WTC11 (cell line): ENCODE measurements at regions not wholly inside any gene's neighbourhood (a gene's known extent, or its start where the extent isn't known, plus 50 kb on each side); places are given as distances from the start of the nearest gene placed in this dataset.

Source experiments
- ATAC-seq: fragments of 200-7000 bp; cut with Tn5 transposase; 2 replicates; pipeline ENCODE4 v1.10.0; 2021; ENCODE audit warnings: mild to moderate bottlenecking, moderate library complexity
- CTCF ChIA-PET: fragments of 300-600 bp; sonication (Branson Sonifier 250); formaldehyde crosslinking; loops from one replicate; lab custom pipeline; 2021; ENCODE audit warnings: antibody characterized with exemption; lab: Charles Lee
- POLR2A ChIA-PET: fragments of 350-600 bp; sonication (Branson Sonifier 250); formaldehyde crosslinking; loops from one replicate; lab custom pipeline; 2021; ENCODE audit warnings: antibody characterized with exemption; lab: Charles Lee
- DNase-seq: peaks from one replicate; pipeline ENCODE4 v3.0.0; 2021; ENCODE audit warnings: low spot score
- H3K27ac Mint-ChIP-seq: 2 replicates; pipeline ENCODE4 v1.8.0; 2021; ENCODE audit warnings: mixed read lengths
- H3K27me3 Mint-ChIP-seq: 2 replicates; pipeline ENCODE4 v1.8.0; 2021; ENCODE audit warnings: low read depth, mild to moderate bottlenecking, moderate library complexity, mixed read lengths
- H3K36me3 Mint-ChIP-seq: 2 replicates; pipeline ENCODE4 v1.8.0; 2021; ENCODE audit warnings: mixed read lengths
- H3K4me1 Mint-ChIP-seq: 2 replicates; pipeline ENCODE4 v1.8.0; 2022; ENCODE audit warnings: mixed read lengths
- H3K4me3 Mint-ChIP-seq: 2 replicates; pipeline ENCODE4 v1.8.0; 2021; ENCODE audit warnings: mild to moderate bottlenecking, moderate library complexity, mixed read lengths
- H3K9me3 Mint-ChIP-seq: 2 replicates; pipeline ENCODE4 v1.8.0; 2021; ENCODE audit warnings: mixed read lengths
- ELF4 ChIP-seq: sonication (generic); formaldehyde crosslinking; IDR thresholded peaks from 2 replicates; pipeline ENCODE4 v1.8.1; 2022; ENCODE audit warnings: low read depth, mild to moderate bottlenecking, moderate library complexity, missing genetic modification reagents
- EMX1 ChIP-seq: fragments of 250-450 bp; sonication (Bioruptor Pico); IDR thresholded peaks from 2 replicates; pipeline ENCODE4 v1.8.0; 2021; ENCODE audit warnings: mild to moderate bottlenecking
- FOXP1 ChIP-seq: sonication (generic); formaldehyde crosslinking; IDR thresholded peaks from 2 replicates; pipeline ENCODE4 v1.8.0; 2022; ENCODE audit warnings: missing genetic modification reagents, mild to moderate bottlenecking, moderate library complexity, borderline replicate concordance
- GABPB1 ChIP-seq: sonication (generic); formaldehyde crosslinking; IDR thresholded peaks from 2 replicates; pipeline ENCODE4 v1.8.1; 2023; ENCODE audit warnings: mild to moderate bottlenecking, missing genetic modification reagents
- GRHL2 ChIP-seq: fragments of 250-450 bp; sonication (Bioruptor Pico); IDR thresholded peaks from 2 replicates; pipeline ENCODE4 v1.8.0; 2022; ENCODE audit warnings: mild to moderate bottlenecking, moderate library complexity; ENCODE audit not compliant: insufficient replicate concordance, severe bottlenecking
- JUN ChIP-seq: sonication (generic); formaldehyde crosslinking; IDR thresholded peaks from 2 replicates; pipeline ENCODE4 v1.8.0; 2023; ENCODE audit warnings: mild to moderate bottlenecking, missing genetic modification reagents
- MXD4 ChIP-seq: fragments of 250-450 bp; sonication (Bioruptor Pico); IDR thresholded peaks from 2 replicates; pipeline ENCODE4 v1.8.0; 2021; ENCODE audit warnings: mild to moderate bottlenecking, moderate library complexity, borderline replicate concordance
- NR2C2 ChIP-seq: sonication (generic); formaldehyde crosslinking; IDR thresholded peaks from 2 replicates; pipeline ENCODE4 v1.8.0; 2022; ENCODE audit warnings: mild to moderate bottlenecking, missing genetic modification reagents
- STAT6 ChIP-seq: sonication (generic); formaldehyde crosslinking; conservative IDR thresholded peaks from 2 replicates; pipeline ENCODE4 v1.8.1; 2023; ENCODE audit warnings: mild to moderate bottlenecking, low read depth, missing genetic modification reagents, moderate library complexity
- ZNF121 ChIP-seq: sonication (generic); formaldehyde crosslinking; IDR thresholded peaks from 2 replicates; pipeline ENCODE4 v1.8.0; 2023; ENCODE audit warnings: missing genetic modification reagents
- ZNF138 ChIP-seq: sonication (generic); formaldehyde crosslinking; conservative IDR thresholded peaks from 2 replicates; pipeline ENCODE4 v1.8.1; 2022; ENCODE audit warnings: mild to moderate bottlenecking, moderate library complexity, missing genetic modification reagents
- ZNF232 ChIP-seq: sonication (generic); formaldehyde crosslinking; IDR thresholded peaks from 2 replicates; pipeline ENCODE4 v1.8.0; 2022; ENCODE audit warnings: mild to moderate bottlenecking, missing genetic modification reagents
- TF ChIP-seq, protein P1 (sequence below): sonication (generic); formaldehyde crosslinking; IDR thresholded peaks from 2 replicates; pipeline ENCODE4 v1.8.1; 2023; ENCODE audit warnings: mild to moderate bottlenecking, missing genetic modification reagents, borderline replicate concordance
- TF ChIP-seq, protein P2 (sequence below): sonication (generic); formaldehyde crosslinking; IDR thresholded peaks from 2 replicates; pipeline ENCODE4 v1.8.1; 2022; ENCODE audit warnings: missing genetic modification reagents, borderline replicate concordance
- TF ChIP-seq, protein P3 (sequence below): sonication (generic); formaldehyde crosslinking; IDR thresholded peaks from 2 replicates; pipeline ENCODE4 v1.8.1; 2022; ENCODE audit warnings: mild to moderate bottlenecking, moderate library complexity, missing genetic modification reagents
- TF ChIP-seq, protein P4 (sequence below): sonication (generic); formaldehyde crosslinking; IDR thresholded peaks from 2 replicates; pipeline ENCODE4 v1.8.0; 2022; ENCODE audit warnings: missing genetic modification reagents
- TF ChIP-seq, protein P5 (sequence below): fragments of 250-450 bp; sonication (Bioruptor Pico); IDR thresholded peaks from 2 replicates; pipeline ENCODE4 v1.9.0; 2021; ENCODE audit warnings: mild to moderate bottlenecking, borderline replicate concordance

DNA sequence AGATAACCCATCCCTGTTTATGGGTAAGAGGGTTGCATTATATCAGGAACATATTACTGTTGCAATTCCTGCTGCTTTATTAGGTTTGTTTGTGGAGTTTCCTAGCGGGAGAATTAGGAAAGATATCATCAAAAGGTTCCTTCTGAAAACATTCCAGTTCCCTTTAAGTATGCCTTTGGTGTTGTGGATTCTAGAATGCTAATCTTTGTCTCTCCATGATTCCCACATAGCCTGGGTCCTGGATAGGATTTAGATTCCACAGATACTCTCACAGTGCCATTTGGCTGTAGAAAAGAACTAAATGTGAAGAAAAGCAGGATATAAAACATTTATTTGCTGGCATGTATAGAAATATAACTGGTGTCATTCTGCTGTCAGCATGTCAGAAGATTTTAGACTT is 338.7 kb downstream of the PCDH18 start (continued):
- TF ChIP-seq, protein P1, sequence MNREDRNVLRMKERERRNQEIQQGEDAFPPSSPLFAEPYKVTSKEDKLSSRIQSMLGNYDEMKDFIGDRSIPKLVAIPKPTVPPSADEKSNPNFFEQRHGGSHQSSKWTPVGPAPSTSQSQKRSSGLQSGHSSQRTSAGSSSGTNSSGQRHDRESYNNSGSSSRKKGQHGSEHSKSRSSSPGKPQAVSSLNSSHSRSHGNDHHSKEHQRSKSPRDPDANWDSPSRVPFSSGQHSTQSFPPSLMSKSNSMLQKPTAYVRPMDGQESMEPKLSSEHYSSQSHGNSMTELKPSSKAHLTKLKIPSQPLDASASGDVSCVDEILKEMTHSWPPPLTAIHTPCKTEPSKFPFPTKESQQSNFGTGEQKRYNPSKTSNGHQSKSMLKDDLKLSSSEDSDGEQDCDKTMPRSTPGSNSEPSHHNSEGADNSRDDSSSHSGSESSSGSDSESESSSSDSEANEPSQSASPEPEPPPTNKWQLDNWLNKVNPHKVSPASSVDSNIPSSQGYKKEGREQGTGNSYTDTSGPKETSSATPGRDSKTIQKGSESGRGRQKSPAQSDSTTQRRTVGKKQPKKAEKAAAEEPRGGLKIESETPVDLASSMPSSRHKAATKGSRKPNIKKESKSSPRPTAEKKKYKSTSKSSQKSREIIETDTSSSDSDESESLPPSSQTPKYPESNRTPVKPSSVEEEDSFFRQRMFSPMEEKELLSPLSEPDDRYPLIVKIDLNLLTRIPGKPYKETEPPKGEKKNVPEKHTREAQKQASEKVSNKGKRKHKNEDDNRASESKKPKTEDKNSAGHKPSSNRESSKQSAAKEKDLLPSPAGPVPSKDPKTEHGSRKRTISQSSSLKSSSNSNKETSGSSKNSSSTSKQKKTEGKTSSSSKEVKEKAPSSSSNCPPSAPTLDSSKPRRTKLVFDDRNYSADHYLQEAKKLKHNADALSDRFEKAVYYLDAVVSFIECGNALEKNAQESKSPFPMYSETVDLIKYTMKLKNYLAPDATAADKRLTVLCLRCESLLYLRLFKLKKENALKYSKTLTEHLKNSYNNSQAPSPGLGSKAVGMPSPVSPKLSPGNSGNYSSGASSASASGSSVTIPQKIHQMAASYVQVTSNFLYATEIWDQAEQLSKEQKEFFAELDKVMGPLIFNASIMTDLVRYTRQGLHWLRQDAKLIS: no peak
- TF ChIP-seq JUN (CRISPR knock-in tag) (no peak), ZNF121 (CRISPR knock-in tag) (no peak), GABPB1 (no peak)
- TF ChIP-seq, protein P2, sequence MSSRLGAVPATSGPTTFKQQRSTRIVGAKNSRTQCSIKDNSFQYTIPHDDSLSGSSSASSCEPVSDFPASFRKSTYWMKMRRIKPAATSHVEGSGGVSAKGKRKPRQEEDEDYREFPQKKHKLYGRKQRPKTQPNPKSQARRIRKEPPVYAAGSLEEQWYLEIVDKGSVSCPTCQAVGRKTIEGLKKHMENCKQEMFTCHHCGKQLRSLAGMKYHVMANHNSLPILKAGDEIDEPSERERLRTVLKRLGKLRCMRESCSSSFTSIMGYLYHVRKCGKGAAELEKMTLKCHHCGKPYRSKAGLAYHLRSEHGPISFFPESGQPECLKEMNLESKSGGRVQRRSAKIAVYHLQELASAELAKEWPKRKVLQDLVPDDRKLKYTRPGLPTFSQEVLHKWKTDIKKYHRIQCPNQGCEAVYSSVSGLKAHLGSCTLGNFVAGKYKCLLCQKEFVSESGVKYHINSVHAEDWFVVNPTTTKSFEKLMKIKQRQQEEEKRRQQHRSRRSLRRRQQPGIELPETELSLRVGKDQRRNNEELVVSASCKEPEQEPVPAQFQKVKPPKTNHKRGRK (CRISPR knock-in tag): no peak
- TF ChIP-seq, protein P3, sequence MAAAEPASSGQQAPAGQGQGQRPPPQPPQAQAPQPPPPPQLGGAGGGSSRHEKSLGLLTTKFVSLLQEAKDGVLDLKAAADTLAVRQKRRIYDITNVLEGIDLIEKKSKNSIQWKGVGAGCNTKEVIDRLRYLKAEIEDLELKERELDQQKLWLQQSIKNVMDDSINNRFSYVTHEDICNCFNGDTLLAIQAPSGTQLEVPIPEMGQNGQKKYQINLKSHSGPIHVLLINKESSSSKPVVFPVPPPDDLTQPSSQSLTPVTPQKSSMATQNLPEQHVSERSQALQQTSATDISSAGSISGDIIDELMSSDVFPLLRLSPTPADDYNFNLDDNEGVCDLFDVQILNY (CRISPR knock-in tag): no peak

DNA sequence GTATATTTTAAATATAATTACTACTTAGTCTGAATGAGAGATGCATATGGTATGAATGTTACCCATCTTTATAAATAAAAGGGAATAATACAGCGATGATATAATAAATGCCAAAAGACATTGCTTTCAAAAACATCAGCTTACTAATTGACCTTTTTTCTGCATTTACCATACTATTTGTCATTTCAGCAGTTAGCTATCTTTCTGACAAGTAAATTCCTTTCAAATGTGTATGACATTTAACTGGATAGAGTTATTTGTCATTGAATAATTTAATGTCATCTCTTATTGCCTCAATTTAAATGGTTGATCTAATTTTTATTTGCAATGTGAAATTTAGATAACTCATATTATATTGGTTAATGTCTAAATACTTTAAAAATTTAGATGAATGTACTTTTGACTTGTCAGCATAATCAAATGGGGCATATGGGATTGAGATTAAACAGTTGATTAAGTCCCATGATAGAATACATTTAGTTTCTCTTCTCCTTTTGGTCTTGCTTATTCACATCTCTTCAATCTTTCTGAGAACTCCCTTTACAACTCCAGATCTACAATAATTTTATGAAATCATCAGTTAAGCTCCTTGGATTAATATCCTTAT is 350.9 kb downstream of the PCDH18 start:
- no peak for ATAC-seq
- H3K4me1 Mint-ChIP-seq: no peaks in the 10 kb centered on the region
- ChIA-PET POLR2A (no interaction called here), CTCF (interaction anchor here (2.0 kb wide), 1 partner anchor 57 kb away, joined by 6 read pairs; no protein-coding TSS in a partner anchor)
- H3K27me3 Mint-ChIP-seq: no peaks in the 10 kb centered on the region
- peaks cover 8% of the 10 kb centered on the region for H3K36me3 Mint-ChIP-seq
- peaks cover 18% of the 10 kb centered on the region for H3K9me3 Mint-ChIP-seq
- DNase-seq: no peak
- no peak overlapping the region for H3K27ac Mint-ChIP-seq
- H3K4me3 Mint-ChIP-seq: no peak overlapping the region
- TF ChIP-seq MXD4 (no peak), ELF4 (CRISPR knock-in tag) (no peak), GRHL2 (CRISPR knock-in tag) (no peak), ZNF138 (CRISPR knock-in tag) (no peak), NR2C2 (CRISPR knock-in tag) (no peak), EMX1 (no peak), FOXP1 (CRISPR knock-in tag) (no peak), STAT6 (CRISPR knock-in tag) (no peak), ZNF232 (CRISPR knock-in tag) (no peak)
- TF ChIP-seq, protein P4, sequence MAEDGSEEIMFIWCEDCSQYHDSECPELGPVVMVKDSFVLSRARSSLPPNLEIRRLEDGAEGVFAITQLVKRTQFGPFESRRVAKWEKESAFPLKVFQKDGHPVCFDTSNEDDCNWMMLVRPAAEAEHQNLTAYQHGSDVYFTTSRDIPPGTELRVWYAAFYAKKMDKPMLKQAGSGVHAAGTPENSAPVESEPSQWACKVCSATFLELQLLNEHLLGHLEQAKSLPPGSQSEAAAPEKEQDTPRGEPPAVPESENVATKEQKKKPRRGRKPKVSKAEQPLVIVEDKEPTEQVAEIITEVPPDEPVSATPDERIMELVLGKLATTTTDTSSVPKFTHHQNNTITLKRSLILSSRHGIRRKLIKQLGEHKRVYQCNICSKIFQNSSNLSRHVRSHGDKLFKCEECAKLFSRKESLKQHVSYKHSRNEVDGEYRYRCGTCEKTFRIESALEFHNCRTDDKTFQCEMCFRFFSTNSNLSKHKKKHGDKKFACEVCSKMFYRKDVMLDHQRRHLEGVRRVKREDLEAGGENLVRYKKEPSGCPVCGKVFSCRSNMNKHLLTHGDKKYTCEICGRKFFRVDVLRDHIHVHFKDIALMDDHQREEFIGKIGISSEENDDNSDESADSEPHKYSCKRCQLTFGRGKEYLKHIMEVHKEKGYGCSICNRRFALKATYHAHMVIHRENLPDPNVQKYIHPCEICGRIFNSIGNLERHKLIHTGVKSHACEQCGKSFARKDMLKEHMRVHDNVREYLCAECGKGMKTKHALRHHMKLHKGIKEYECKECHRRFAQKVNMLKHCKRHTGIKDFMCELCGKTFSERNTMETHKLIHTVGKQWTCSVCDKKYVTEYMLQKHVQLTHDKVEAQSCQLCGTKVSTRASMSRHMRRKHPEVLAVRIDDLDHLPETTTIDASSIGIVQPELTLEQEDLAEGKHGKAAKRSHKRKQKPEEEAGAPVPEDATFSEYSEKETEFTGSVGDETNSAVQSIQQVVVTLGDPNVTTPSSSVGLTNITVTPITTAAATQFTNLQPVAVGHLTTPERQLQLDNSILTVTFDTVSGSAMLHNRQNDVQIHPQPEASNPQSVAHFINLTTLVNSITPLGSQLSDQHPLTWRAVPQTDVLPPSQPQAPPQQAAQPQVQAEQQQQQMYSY (CRISPR knock-in tag): no peak
- TF ChIP-seq, protein P5, sequence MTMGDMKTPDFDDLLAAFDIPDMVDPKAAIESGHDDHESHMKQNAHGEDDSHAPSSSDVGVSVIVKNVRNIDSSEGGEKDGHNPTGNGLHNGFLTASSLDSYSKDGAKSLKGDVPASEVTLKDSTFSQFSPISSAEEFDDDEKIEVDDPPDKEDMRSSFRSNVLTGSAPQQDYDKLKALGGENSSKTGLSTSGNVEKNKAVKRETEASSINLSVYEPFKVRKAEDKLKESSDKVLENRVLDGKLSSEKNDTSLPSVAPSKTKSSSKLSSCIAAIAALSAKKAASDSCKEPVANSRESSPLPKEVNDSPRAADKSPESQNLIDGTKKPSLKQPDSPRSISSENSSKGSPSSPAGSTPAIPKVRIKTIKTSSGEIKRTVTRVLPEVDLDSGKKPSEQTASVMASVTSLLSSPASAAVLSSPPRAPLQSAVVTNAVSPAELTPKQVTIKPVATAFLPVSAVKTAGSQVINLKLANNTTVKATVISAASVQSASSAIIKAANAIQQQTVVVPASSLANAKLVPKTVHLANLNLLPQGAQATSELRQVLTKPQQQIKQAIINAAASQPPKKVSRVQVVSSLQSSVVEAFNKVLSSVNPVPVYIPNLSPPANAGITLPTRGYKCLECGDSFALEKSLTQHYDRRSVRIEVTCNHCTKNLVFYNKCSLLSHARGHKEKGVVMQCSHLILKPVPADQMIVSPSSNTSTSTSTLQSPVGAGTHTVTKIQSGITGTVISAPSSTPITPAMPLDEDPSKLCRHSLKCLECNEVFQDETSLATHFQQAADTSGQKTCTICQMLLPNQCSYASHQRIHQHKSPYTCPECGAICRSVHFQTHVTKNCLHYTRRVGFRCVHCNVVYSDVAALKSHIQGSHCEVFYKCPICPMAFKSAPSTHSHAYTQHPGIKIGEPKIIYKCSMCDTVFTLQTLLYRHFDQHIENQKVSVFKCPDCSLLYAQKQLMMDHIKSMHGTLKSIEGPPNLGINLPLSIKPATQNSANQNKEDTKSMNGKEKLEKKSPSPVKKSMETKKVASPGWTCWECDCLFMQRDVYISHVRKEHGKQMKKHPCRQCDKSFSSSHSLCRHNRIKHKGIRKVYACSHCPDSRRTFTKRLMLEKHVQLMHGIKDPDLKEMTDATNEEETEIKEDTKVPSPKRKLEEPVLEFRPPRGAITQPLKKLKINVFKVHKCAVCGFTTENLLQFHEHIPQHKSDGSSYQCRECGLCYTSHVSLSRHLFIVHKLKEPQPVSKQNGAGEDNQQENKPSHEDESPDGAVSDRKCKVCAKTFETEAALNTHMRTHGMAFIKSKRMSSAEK: no peak
